K562 (cell line): ENCODE measurements at regions not wholly inside any gene's neighbourhood (a gene's known extent, or its start where the extent isn't known, plus 50 kb on each side); places are given as distances from the start of the nearest gene placed in this dataset.

Experiments used
- ATAC-seq: fragments of 200-7000 bp; cut with Tn5 transposase; 3 replicates; pipeline ENCODE4 v1.9.1; 2020; ENCODE audit warnings: moderate library complexity
- BruUV-seq: library from RNA; stranded (reverse); fragments of 400-500 nt; replicated peaks from 2 replicates; lab custom pipeline; 2021; lab: Mats Ljungman, UMichigan
- CTCF ChIA-PET: fragments of 300-600 bp; formaldehyde crosslinking; extraction: SDS; loops from one replicate; lab custom pipeline; 2021; ENCODE audit warnings: low intra/inter-chr PET ratio; lab: Yijun Ruan, JAX
- POLR2A ChIA-PET: fragments of 300-600, 350-650 bp; sonication (Branson Sonifier 250); formaldehyde crosslinking; extraction: SDS; loops from one replicate; lab custom pipeline; 2021; ENCODE audit warnings: antibody characterized with exemption, inconsistent platforms; lab: Yijun Ruan, JAX
- DNase-seq, 4 experiments: peaks; one replicate each; pipeline versions ENCODE4 v3.0.0 to v3.0.0-alpha.2; 2011 to 2018; ENCODE audit warnings: low spot score in 3 of 4, mixed read lengths in 3 of 4; ENCODE audit errors: extremely low read depth in 1 of 4
- FAIRE-seq: peaks from 2 replicates; lab custom pipeline; 2011; peaks lifted over from hg19 to GRCh38; lab: Jason Lieb, UNC
- H2AFZ ChIP-seq: 2 replicates; pipeline ENCODE4 v1.6.0; 2011; ENCODE audit warnings: low read depth, low read length, control low read depth, inconsistent platforms
- H3K27ac ChIP-seq: fragments of 200-600 bp; 3 replicates; pipeline ENCODE4 v1.8.0; 2011; ENCODE audit warnings: low read depth, mild to moderate bottlenecking, control low read depth, inconsistent platforms, low read length, moderate library complexity, mixed read lengths; ENCODE audit errors: extremely low read depth
- H3K27me3 ChIP-seq, 2 experiments: fragments of 300-600 bp in 1 of 2; 2 replicates in 1 of 2; 3 replicates in 1 of 2; pipeline versions ENCODE4 v1.6.0 to v1.8.0; 2011; ENCODE audit warnings: inconsistent platforms in 2 of 2, low read length in 2 of 2, mild to moderate bottlenecking in 1 of 2, mixed read lengths in 1 of 2, moderate library complexity in 1 of 2; ENCODE audit not compliant: control insufficient read depth in 2 of 2, insufficient read depth in 2 of 2
- H3K36me3 ChIP-seq: fragments of 300-600 bp; 3 replicates; pipeline ENCODE4 v1.8.0; 2011; ENCODE audit warnings: mild to moderate bottlenecking, low read length, inconsistent platforms; ENCODE audit not compliant: control insufficient read depth, insufficient read depth
- H3K4me1 ChIP-seq, 2 experiments: fragments of 200-600 bp in 1 of 2; replicated peaks in 1 of 2; 2 replicates in 1 of 2; 3 replicates in 1 of 2; pipeline versions ENCODE4 v1.5.1 to v1.8.0; 2011; ENCODE audit warnings: inconsistent platforms in 2 of 2, low read length in 2 of 2, mild to moderate bottlenecking in 1 of 2, mixed read lengths in 1 of 2, moderate library complexity in 1 of 2; ENCODE audit not compliant: control insufficient read depth in 2 of 2, insufficient read depth in 2 of 2
- H3K4me2 ChIP-seq: 2 replicates; pipeline ENCODE4 v1.6.1; 2011; ENCODE audit warnings: low read length, control low read depth, inconsistent platforms, mixed read lengths; ENCODE audit not compliant: insufficient read depth
- H3K4me3 ChIP-seq: fragments of 200-600 bp; sonication (generic), shearing (Covaris generic); 2 replicates; pipeline ENCODE4 v1.5.1; 2016; ENCODE audit warnings: control low read depth, inconsistent platforms
- H3K79me2 ChIP-seq: fragments of 200-600 bp; 3 replicates; pipeline ENCODE4 v1.8.0; 2011; ENCODE audit warnings: low read length, inconsistent platforms; ENCODE audit not compliant: control insufficient read depth, insufficient read depth
- H3K9ac ChIP-seq, 2 experiments: 2 replicates each; pipeline versions ENCODE4 v1.6.0 to v1.6.1; 2011; ENCODE audit warnings: low read depth in 2 of 2, low read length in 2 of 2, control low read depth in 1 of 2, inconsistent platforms in 1 of 2, mild to moderate bottlenecking in 1 of 2, mixed read lengths in 1 of 2; ENCODE audit not compliant: insufficient read depth in 1 of 2
- H3K9me1 ChIP-seq: one replicate; pipeline ENCODE4 v1.6.0; 2011; ENCODE audit warnings: inconsistent platforms, mild to moderate bottlenecking, low read length, moderate library complexity; ENCODE audit not compliant: control insufficient read depth, insufficient read depth
- H3K9me3 ChIP-seq: replicated peaks from 2 replicates; pipeline ENCODE4 v1.5.1; 2011; ENCODE audit warnings: low read depth, low read length, inconsistent platforms; ENCODE audit not compliant: control insufficient read depth, insufficient read depth
- H4K20me1 ChIP-seq: replicated peaks from 2 replicates; pipeline ENCODE4 v1.6.1; 2011; ENCODE audit warnings: low read length, inconsistent platforms, mixed read lengths; ENCODE audit not compliant: control insufficient read depth, insufficient read depth
- ELF1 ChIP-seq: fragments of 200-800 bp; sonication (Bioruptor generic); IDR thresholded peaks from 2 replicates; pipeline ENCODE4 v1.6.1; 2016; ENCODE audit warnings: missing genetic modification characterization, missing compliant biosample characterization
- ETS1 ChIP-seq: conservative IDR thresholded peaks from 2 replicates; pipeline ENCODE4 v1.6.1; 2011; ENCODE audit warnings: low read depth, mild to moderate bottlenecking, low read length; ENCODE audit not compliant: control insufficient read depth
- ETV1 ChIP-seq: fragments of 450-650 bp; conservative IDR thresholded peaks from 2 replicates; pipeline ENCODE4 v1.6.1; 2016; ENCODE audit warnings: missing genetic modification characterization, control low read depth, low read depth, missing compliant biosample characterization
- HDAC8 ChIP-seq: fragments of 450-650 bp; IDR thresholded peaks from 2 replicates; pipeline ENCODE4 v1.6.1; 2016; ENCODE audit warnings: mild to moderate bottlenecking, missing genetic modification characterization, moderate library complexity, missing compliant biosample characterization
- RCOR1 ChIP-seq, 2 experiments: IDR thresholded peaks; 2 replicates each; pipeline ENCODE4 v1.6.1; 2012; ENCODE audit warnings: low read depth in 2 of 2, low read length in 2 of 2, borderline replicate concordance in 1 of 2, improper control_type of control experiment in 1 of 2
- SMAD4 ChIP-seq: fragments of 250-450 bp; sonication (Bioruptor Pico); conservative IDR thresholded peaks from 2 replicates; pipeline ENCODE4 v1.8.0; 2021; ENCODE audit warnings: inconsistent platforms, mild to moderate bottlenecking, moderate library complexity
- TCF3 ChIP-seq: sonication (generic); formaldehyde crosslinking; IDR thresholded peaks from 2 replicates; pipeline ENCODE4 v1.4.0; 2020; ENCODE audit warnings: mild to moderate bottlenecking, missing genetic modification reagents
- ZBTB17 ChIP-seq: fragments of 450-650 bp; formaldehyde crosslinking; IDR thresholded peaks from 2 replicates; pipeline ENCODE4 v1.4.0; 2020; ENCODE audit warnings: mild to moderate bottlenecking
- ZEB2 ChIP-seq: fragments of 450-650 bp; IDR thresholded peaks from 2 replicates; pipeline ENCODE4 v1.6.1; 2016
- ZNF165 ChIP-seq: fragments of 250-450 bp; sonication (Bioruptor Pico); IDR thresholded peaks from 2 replicates; pipeline ENCODE4 v1.4.0; 2020; ENCODE audit warnings: borderline replicate concordance
- ZNF212 ChIP-seq: fragments of 450-650 bp; formaldehyde crosslinking; IDR thresholded peaks from 2 replicates; pipeline ENCODE4 v1.4.0; 2020; ENCODE audit warnings: mild to moderate bottlenecking
- ZNF766 ChIP-seq: fragments of 200-800 bp; sonication (Bioruptor generic); conservative IDR thresholded peaks from 2 replicates; pipeline ENCODE4 v1.6.1; 2016; ENCODE audit warnings: missing genetic modification characterization, missing compliant biosample characterization
- WGBS: fragments of 100-300 bp; shearing (Covaris generic); methylation state at CpG from one replicate; pipeline ENCODE4 v1.1.6; 2016; ENCODE audit warnings: low coverage, mixed read lengths; ENCODE audit not compliant: insufficient coverage; ENCODE audit errors: missing lambda C conversion rate; 5-methylcytosine and 5-hydroxymethylcytosine counted together
- in situ Hi-C: fragments of 300-500 bp; cut with MboI; formaldehyde crosslinking; loops from 4 replicates; pipeline ENCODE4 v1.15.0; 2018; ENCODE audit warnings: inconsistent platforms, mixed read lengths
- intact Hi-C: fragments of 100-400 bp; cut with micrococcal nuclease; formaldehyde crosslinking; loops from 2 replicates; pipeline ENCODE4 v1.14.2; 2022

GRCh38 chr7:106423111-106423510, 138.3 kb upstream of the NAMPT start:
- H3K4me2 ChIP-seq: peak overlapping the region; percentile 26
- H3K27ac ChIP-seq: no peak overlapping the region
- in situ Hi-C loops: no loop called here
- peak; percentile 52 for ATAC-seq
- peak in 2 of 4 experiments; percentile 25 to 39 for DNase-seq
- WGBS: 17% methylated on average over 5 of the region's 5 CpGs
- H3K27me3 ChIP-seq: no peaks in the 10 kb centered on the region
- H2AFZ ChIP-seq: no peak overlapping the region
- no peak overlapping the region for H3K9ac ChIP-seq
- no peaks in the 10 kb centered on the region for H3K9me1 ChIP-seq
- ChIA-PET POLR2A (interaction anchor here (0.9 kb wide), 2 partner anchors 29 to 1465 kb away, joined by 3 read pairs; no protein-coding TSS in a partner anchor), CTCF (no interaction called here)
- H3K36me3 ChIP-seq: no peaks in the 10 kb centered on the region
- H3K9me3 ChIP-seq: no peaks in the 10 kb centered on the region
- FAIRE-seq: peak; percentile 6
- H4K20me1 ChIP-seq: no peaks in the 10 kb centered on the region
- intact Hi-C loops: no loop called here
- peaks cover 0 to 16% of the 10 kb centered on the region in 2 experiments; a peak in 4 of 5 replicates for H3K4me1 ChIP-seq
- no peak overlapping the region for H3K4me3 ChIP-seq
- no TSS peak for BruUV-seq
- H3K79me2 ChIP-seq: no peaks in the 10 kb centered on the region
- TF ChIP-seq SMAD4 (CRISPR knock-in tag) (0 out of 2 replicates have a peak, but pooled peaks have one; percentile 42), ETV1 (tag) (0 out of 2 replicates have a peak, but pooled peaks have one; percentile 16), ZNF212 (CRISPR knock-in tag) (0 out of 2 replicates have a peak, but pooled peaks have one; percentile 18), HDAC8 (no peak), ZBTB17 (CRISPR knock-in tag) (0 out of 2 replicates have a peak, but pooled peaks have one; percentile 30), TCF3 (CRISPR knock-in tag) (peak; percentile 63), ETS1 (no peak), ELF1 (tag) (0 out of 2 replicates have a peak, but pooled peaks have one; percentile 15), ZEB2 (peak; percentile 56; the same call in 1 of the 2 replicates), ZNF766 (peak; percentile 79), ZNF165 (0 out of 2 replicates have a peak, but pooled peaks have one; percentile 60), RCOR1 (IDR thresholded peaks at IDR 0.05; ENCODE audit: borderline replicate concordance in 1 of 2, low read depth in 2 of 2, low read length in 2 of 2) (peak in 1 of 2 experiments; percentile 79; a peak in 2 of 4 replicates)
